ENCODE measurements at regions not wholly inside any gene's neighbourhood (a gene's known extent, or its start where the extent isn't known, plus 50 kb on each side); places are given as distances from the start of the nearest gene placed in this dataset.

DNA sequence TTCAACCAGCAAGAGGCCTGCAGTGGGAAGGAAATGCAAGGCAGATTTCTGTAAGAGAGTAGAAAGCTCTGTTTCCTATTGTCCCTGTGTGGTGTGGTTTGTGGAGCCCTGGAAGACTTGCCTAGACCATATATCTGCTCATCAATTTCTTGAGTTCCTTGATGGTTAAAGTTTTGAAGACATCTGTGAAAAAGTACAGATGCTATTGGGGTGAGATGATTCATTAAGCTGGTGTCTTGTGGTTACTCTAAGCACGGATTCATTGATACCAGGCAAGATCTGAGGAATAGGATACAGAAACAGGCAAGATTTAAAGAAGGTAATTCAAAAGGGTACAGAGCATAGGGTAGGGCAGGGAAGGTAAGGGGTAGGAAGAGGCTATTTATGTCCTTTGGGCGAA lies 275.8 kb upstream of the SESN3 start:
- TF ChIP-seq CTCF (IDR thresholded peaks at IDR 0.05) (no peak), POLR2A (IDR thresholded peaks at IDR 0.05) (no peak)

All from right lobe of liver (tissue), 4 donors.